HCEC 1CT (cell line): ENCODE measurements at regions not wholly inside any gene's neighbourhood (a gene's known extent, or its start where the extent isn't known, plus 50 kb on each side); places are given as distances from the start of the nearest gene placed in this dataset.
"Not testable (repeated sequence)": the region's sequence is repeated elsewhere in the genome, so short reads cannot be mapped to it uniquely, and the experiment has no call there.

ENCODE experiments used
- DNase-seq: peaks from one replicate; pipeline ENCODE4 v3.0.0-alpha.2; 2017

DNA sequence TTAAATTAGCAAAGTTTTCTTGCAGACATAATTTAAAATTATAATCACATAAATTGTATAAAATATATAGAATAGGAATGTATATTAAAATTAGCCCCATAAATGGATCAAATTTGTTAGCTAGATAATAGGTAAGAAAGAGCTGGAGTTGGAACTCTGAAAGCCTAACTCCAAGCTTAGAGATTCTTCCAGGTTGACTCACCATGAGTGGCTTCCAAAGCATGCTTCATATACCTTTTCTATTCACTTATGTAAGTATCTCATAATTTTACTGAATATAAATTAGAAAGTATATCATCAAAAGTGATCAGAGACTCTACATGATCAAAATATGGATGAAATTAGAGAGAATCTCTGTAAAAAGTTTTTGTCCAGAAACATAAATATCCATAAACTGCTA is 320.7 kb upstream of the MAGI2 start:
- DNase-seq = peak; percentile 15

DNA sequence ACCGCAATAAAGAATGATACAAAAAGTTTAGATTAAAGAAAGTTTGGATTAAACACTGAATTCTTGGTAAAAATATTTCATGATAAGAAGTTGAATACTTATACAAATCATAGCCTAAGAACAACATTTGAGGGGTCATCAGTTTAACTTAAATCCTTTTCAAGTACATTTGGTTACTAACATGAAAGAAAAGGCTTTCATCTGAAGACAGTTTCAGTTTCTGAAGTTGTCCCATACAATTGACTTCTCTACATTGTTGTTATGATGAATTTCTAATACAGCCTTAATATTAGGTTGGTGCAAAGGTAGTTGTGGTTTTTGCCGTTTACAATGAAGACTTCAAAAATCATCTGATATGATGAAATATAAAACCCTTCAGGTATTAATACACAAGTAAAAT is 317.5 kb upstream of the MAGI2 start:
- no peak for DNase-seq

DNA sequence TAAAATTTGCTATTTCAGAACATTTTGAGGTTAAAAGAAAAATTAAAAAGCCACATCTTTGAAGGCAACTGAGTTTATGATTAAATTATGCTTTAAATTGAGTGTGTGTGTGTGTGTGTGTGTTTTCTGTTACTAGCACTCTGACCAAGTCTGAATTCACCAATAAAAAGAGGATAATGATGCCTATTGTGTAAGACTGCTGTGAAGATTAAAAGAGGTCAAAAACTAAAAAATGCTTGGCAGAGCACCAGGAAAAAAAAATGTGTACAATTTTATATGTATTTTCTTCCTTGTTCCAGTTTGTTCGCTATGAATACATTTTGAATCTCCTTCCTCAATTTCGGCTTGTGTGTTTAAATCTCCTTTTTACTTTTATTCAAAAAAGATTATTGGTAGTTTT is 316.6 kb upstream of the MAGI2 start:
- DNase-seq = no peak

DNA sequence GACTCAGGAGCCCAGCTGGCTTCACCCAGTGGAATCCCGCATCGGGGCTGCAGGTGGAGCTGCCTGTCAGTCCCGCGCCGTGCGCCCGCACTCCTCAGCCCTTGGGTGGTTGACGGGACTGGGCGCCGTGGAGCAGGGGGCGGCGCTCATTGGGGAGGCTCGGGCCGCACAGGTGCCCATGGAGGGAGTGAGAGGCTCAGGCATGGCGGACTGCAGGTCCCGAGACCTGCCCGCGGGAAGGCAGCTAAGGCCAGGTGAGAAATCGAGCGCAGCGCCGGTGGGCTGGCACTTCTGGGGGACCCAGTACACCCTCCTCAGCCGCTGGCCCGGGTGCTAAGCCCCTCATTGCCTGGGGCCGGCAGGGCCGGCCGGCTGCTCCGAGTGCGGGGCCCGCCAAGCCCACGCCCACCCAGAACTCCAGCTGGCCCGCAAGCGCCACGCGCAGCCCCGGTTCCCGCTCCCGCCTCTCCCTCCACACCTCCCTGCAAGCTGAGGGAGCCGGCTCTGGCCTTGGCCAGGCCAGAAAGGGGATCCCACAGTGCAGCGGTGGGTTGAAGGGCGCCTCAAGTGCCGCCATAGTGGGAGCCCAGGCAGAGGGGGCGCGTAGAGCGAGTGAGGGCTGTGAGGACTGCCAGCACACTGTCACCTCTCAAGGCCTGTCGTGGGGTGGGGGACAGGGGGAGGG is 314.6 kb upstream of the MAGI2 start:
- not testable (repeated sequence) for DNase-seq

DNA sequence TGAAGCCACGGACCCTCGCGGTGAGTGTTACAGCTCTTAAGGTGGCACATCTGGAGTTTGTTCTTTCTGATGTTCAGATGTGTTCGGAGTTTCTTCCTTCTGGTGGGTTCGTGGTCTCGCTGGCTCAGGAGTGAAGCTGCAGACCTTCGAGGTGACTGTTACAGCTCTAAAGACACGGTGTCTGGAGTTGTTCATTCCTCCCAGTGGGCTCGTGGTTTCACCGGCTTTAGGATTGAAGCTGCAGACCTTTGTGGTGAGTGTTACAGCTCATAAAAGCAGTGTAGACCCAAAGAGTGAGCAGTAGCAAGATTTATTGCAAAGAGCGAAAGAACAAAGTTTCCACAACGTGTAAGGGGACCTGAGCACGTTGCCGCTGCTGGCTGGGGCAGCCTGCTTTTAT is 313.7 kb upstream of the MAGI2 start:
- not testable (repeated sequence) for DNase-seq

DNA sequence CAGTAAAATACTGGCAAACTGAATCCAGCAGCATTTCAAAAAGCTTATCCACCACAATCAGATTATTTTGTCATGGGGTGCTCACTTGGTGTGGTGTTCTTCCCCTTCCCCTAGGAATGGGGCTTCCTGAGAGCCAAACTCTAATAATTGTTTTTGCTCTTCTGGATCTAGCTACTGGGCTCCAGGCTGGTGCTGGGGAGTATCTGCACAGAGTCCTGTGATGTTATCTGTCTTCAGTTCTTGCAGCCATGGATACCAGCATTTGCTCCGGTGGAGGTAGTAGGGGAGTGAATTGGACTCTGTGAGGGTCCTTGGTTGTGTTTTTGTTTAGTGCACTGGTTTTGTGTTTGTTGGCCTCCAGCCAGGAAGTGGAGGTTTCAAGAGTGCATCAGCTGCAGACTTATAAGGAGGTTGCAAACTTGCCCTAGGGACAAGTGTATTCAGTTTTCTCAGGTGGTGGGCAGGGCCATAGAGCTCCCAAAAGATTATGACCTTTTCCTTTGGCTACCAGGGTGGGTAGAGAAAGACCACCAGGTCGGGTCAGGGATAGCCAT is 308.5 kb upstream of the MAGI2 start:
- DNase-seq = no peak

DNA sequence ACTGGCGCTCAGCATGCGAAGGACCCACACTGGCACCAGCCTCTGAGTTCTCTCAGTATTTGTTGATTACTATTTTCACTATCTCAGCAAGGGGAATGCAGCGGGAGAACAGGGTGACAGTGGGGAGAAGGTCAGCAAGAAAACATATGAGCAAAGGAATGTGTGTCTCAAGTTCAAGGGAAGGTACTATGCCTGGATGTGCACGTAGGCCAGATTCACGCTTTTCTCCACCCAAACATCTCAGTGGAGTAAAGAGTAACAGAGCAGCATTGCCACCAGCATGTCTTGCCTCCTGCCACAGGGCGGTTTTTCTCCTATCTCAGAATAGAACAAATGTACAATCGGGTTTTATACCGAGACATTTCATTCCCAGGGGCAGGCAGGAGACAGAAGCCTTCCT is 297.5 kb upstream of the MAGI2 start:
- not testable (repeated sequence) for DNase-seq

- DNase-seq = no peak
Observed at GRCh38 chr7:79749856-79750255, 296.4 kb upstream of the MAGI2 start.

DNA sequence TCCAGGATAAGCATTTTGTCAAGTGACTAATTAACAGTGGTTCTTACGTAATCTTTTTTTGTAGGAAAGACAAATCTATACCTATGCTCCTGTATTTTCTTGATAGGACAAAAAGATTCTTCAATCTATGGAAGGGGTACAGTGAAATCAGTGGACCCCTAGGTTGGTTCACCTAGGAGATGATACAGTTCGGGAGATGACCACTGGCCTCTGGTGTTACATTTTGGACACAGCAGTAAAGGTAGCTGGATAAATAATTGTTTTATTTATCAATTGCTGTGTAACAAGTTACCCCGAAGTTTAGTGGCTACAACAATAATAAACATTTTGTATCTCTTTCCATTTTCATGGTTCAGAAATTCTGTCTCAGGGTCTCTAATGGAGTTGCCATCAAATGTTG is 288.2 kb upstream of the MAGI2 start:
- peak; percentile 7 for DNase-seq

- DNase-seq = no peak
Observed at GRCh38 chr7:79740076-79740475, 286.6 kb upstream of the MAGI2 start.

DNA sequence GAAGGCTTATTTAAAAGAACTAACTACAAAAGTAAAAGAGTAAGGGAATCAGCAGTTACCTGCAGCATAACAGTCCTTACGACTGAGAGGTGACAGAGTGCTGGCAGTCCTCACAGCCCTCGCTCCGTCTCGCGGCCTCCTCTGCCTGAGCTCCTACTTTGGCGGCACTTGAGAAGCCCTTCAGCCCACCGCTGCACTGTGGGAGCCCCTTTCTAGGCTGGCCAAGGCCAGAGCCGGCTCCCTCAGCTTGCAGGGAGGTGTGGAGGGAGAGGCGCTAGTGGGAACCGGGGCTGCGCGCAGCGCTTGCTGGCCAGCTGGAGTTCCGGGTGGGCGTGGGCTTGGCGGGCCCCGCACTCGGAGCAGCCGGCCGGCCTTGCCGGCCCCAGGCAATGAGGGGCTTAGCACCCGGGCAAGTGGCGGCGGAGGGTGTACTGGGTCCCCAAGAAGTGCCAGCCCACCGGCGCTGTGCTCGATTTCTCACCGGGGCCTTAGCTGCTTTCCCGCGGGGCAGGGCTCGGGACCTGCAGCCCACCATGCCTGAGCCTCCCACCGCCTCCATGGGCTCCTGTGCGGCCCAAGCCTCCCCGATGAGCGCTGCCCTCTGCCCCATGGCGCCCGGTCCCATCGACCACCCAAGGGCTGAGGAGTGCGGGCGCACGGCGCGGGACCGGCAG is 285.7 kb upstream of the MAGI2 start:
- DNase-seq = not testable (repeated sequence)

DNA sequence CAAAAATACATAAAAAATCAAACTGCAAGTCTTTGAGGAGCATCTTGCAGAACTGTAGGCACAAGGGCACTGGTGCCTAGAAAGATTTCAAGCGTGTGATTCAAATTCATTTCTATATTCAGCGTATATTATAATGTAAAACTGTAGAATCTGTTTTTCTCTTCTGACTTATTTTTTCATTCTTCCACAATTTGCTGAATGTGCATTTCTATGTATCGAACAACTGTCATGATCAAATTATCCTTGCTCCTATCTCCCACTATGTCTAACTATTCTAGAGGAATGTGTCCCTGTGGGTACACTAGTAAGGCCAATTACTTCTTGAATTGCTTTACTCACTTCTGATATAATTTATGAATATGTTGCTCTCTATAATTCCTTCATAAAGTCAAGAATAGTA is 283.0 kb upstream of the MAGI2 start:
- DNase-seq = no peak

DNA sequence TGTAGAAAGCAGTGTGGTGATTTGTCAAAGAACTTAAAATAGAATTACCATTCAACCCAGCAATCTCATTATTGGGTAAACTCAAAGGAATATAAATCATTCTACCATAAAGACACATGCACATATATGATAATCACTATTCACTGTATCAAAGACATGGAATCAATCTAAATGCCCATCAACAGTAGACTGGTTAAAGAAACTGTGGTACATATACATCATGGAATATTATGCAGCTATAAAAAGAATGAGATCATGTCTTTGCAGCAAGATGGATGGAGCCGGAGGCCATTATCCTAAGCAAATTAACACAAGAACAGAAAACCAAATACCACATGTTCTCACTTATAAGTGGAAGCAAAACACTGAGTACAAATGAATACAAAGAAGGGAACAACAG is 281.5 kb upstream of the MAGI2 start:
- DNase-seq = no peak

DNA sequence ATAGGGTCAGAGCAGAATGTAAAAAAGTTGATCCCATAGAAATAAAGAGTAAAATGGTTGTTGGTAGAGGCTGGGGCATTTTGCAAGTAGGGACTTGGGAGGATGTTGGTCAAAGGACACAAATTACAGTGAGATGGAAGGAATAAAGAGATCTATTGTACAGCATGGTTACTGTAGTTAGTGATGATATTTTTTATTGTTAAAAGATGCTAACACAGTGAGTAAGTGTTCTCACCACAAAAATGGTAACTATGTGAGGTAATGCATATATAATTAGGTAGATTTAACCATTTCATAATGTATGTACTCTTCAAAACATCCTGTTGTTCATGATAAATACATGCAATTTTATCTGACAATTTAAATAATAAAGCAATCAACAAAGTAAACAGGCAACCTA is 280.7 kb upstream of the MAGI2 start:
- DNase-seq = no peak

GRCh38 chr7:79732535-79732934 is 279.1 kb upstream of the MAGI2 start:
- DNase-seq = no peak

- DNase-seq = no peak
Observed at GRCh38 chr7:79730971-79731370, 277.5 kb upstream of the MAGI2 start.

- DNase-seq = no peak
Observed at GRCh38 chr7:79723833-79724618, 270.6 kb upstream of the MAGI2 start.

GRCh38 chr7:79722217-79722616 is 268.8 kb upstream of the MAGI2 start:
- no peak for DNase-seq

GRCh38 chr7:79719216-79719615 is 265.7 kb upstream of the MAGI2 start:
- no peak for DNase-seq

GRCh38 chr7:79716329-79716728 is 262.9 kb upstream of the MAGI2 start:
- no peak for DNase-seq

DNA sequence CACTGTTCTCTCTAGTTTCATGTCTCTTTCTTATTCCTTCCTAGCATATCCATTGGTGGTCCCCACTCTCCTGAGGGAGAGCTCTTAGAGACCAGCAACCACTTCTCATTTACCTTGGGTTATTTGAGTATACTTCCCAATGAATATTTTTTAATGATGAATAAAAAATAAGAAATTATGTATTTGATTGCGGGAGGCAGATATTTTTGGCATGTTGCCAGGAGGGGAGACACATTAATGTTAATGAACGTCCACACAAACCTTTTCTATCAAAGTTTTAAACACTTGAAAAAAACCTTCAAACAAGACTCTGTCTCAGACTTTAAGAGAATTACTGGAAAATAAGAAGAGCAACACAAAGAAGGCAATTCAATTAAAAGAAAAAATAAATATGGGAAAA is 260.6 kb upstream of the MAGI2 start:
- DNase-seq = no peak

DNA sequence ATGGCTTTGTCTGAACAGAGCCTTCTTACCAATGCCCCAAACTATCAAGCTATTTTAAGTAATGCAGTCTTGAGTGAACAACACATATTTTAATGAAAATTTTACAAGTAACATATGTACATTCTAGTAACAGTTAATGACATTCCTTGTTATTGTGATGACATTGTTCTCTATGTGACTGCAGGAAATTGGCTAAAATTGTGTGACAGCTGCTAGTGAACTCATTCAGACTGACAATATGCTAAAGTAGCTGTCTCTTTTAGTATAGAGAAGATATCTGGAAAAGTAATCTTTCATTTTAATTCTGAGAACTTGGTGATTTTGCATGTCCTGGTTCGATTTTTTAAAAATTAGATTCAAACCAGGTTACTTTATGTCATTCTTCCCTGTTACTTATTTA is 259.8 kb upstream of the MAGI2 start:
- DNase-seq = no peak

DNA sequence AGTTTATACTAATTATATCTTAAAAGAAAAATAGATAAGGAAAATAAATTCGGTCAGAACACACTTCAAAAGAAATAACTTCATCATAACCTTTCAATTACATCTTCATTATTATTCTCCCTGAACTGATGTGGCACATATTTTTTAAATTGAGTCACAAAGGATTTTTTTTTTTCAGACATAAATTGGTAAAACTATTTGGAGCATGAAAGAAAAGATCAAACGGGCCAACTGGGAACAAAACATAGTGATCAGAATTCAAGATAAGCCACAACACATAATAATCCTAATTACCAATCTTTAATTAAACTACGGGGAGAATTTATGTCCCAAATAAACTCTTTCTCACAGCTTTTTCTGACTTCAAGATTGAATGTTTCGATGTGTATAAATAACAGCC is 258.2 kb upstream of the MAGI2 start:
- DNase-seq = no peak
